Adrenal gland (tissue), 5 donors: ENCODE measurements at regions not wholly inside any gene's neighbourhood (a gene's known extent, or its start where the extent isn't known, plus 50 kb on each side); places are given as distances from the start of the nearest gene placed in this dataset.

ENCODE experiments used
- CTCF ChIP-seq, 6 experiments: fragments of 450-650 bp in 4 of 6; fragments of 200-600 bp in 2 of 6; sonication (generic) in 1 of 6; IDR thresholded peaks; 1 replicate in 5 of 6; 2 replicates in 1 of 6; pipeline versions ENCODE4 v1.5.1 to v1.8.0; 2016 to 2021; ENCODE audit warnings: antibody characterized with exemption in 6 of 6, mild to moderate bottlenecking in 2 of 6, moderate library complexity in 1 of 6
- POLR2A ChIP-seq, 2 donors: fragments of 450-650 bp; IDR thresholded peaks; one replicate each; pipeline ENCODE4 v1.6.1; 2017; ENCODE audit warnings: antibody characterized with exemption in 2 of 2, mild to moderate bottlenecking in 2 of 2, moderate library complexity in 1 of 2
- donor health status: DM: no; HTN: no; CAD: no.

DNA sequence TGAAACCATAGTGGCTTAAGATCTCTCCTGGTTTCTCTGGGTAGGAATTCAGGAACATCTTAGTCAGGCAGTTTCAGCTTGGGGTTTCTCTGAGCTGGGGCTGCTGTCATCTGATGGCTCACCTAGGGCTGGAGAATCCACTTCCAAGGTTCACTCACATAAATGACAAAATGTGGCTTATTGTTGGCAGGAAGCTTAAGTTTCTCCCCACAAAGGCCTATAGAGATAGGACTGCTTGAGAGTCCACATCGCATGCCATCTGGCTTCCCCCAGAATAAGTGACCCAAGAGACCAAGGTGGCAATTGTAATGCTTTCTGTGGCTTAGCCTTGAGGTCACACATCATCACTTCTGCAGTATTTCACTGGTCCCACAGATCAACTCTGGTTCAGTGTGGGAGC, 131.4 kb downstream of the EDN1 start:
- TF ChIP-seq POLR2A (IDR thresholded peaks at IDR 0.05) (no peak), CTCF (IDR thresholded peaks at IDR 0.05) (no peak)
